GM12878 (cell line): ENCODE measurements at regions not wholly inside any gene's neighbourhood (a gene's known extent, or its start where the extent isn't known, plus 50 kb on each side); places are given as distances from the start of the nearest gene placed in this dataset.
A peak's percentile ranks its signal among the peaks of the same experiment; 100 is the strongest.

Experiments
- ATAC-seq: fragments of 200-7000 bp; cut with Tn5 transposase; 3 replicates; pipeline ENCODE4 v1.9.1; 2020; ENCODE audit warnings: mild to moderate bottlenecking, moderate library complexity
- BruUV-seq: library from RNA; stranded (reverse); fragments of 400-500 nt; replicated peaks from 2 replicates; lab custom pipeline; 2021; lab: Mats Ljungman, UMichigan
- CTCF ChIA-PET: fragments of 300-600 bp; sonication (Branson Sonifier 250); formaldehyde crosslinking; extraction: SDS; loops from one replicate; lab custom pipeline; 2021; ENCODE audit warnings: inconsistent platforms; lab: Yijun Ruan, JAX
- POLR2A ChIA-PET: fragments of 350-600 bp; formaldehyde crosslinking; extraction: SDS; loops from one replicate; lab custom pipeline; 2021; ENCODE audit warnings: inconsistent platforms; lab: Charles Lee
- RAD21 ChIA-PET: fragments of 300-600 bp; sonication (Branson Sonifier 250); formaldehyde crosslinking; loops from one replicate; lab custom pipeline; 2023; ENCODE audit warnings: antibody characterized with exemption; ENCODE audit not compliant: unreplicated experiment; lab: Charles Lee
- SMC1A ChIA-PET: fragments of 300-600 bp; sonication (Branson Sonifier 250); formaldehyde crosslinking; loops from one replicate; lab custom pipeline; 2023; ENCODE audit not compliant: unreplicated experiment, uncharacterized antibody; lab: Charles Lee
- DNase-seq: peaks from one replicate; pipeline ENCODE4 v3.0.0-alpha.2; 2011; ENCODE audit warnings: low read depth, low spot score
- FAIRE-seq: peaks from 3 replicates; lab custom pipeline; 2011; peaks lifted over from hg19 to GRCh38; lab: Jason Lieb, UNC
- H2AFZ ChIP-seq: 2 replicates; pipeline ENCODE4 v1.6.0; 2011; ENCODE audit warnings: low read depth, low read length, control low read depth; ENCODE audit not compliant: control insufficient read depth
- H3K27ac ChIP-seq: 2 replicates; pipeline ENCODE4 v1.5.1; 2011; ENCODE audit warnings: control low read depth; ENCODE audit not compliant: control insufficient read depth, insufficient read depth
- H3K27me3 ChIP-seq, 2 experiments: replicated peaks in 1 of 2; 2 replicates each; pipeline versions ENCODE4 v1.6.0 to v1.6.1; 2011; ENCODE audit warnings: low read length in 1 of 2; ENCODE audit not compliant: control insufficient read depth in 2 of 2, insufficient read depth in 2 of 2
- H3K36me3 ChIP-seq, 2 experiments: 2 replicates each; pipeline ENCODE4 v1.5.1; 2011; ENCODE audit warnings: low read length in 1 of 2; ENCODE audit not compliant: control insufficient read depth in 2 of 2, insufficient read depth in 2 of 2
- H3K4me1 ChIP-seq: 2 replicates; pipeline ENCODE4 v1.6.1; 2011; ENCODE audit warnings: mild to moderate bottlenecking, low read length, moderate library complexity, mixed read lengths; ENCODE audit not compliant: control insufficient read depth, insufficient read depth
- H3K4me2 ChIP-seq: 2 replicates; pipeline ENCODE4 v1.6.0; 2011; ENCODE audit warnings: control low read depth; ENCODE audit not compliant: control insufficient read depth, insufficient read depth
- H3K4me3 ChIP-seq: fragments of 200-600 bp; sonication (generic); 2 replicates; pipeline ENCODE4 v1.5.1; 2016
- H3K79me2 ChIP-seq: 2 replicates; pipeline ENCODE4 v1.6.0; 2011; ENCODE audit warnings: low read length; ENCODE audit not compliant: control insufficient read depth, insufficient read depth
- H3K9ac ChIP-seq: 2 replicates; pipeline ENCODE4 v1.8.0; 2011; ENCODE audit warnings: low read length, control low read depth, mixed read lengths; ENCODE audit not compliant: control insufficient read depth, insufficient read depth
- H3K9me3 ChIP-seq: replicated peaks from 3 replicates; pipeline ENCODE4 v1.5.1; 2011; ENCODE audit warnings: mild to moderate bottlenecking, low read length; ENCODE audit not compliant: control insufficient read depth, insufficient read depth
- H4K20me1 ChIP-seq: 2 replicates; pipeline ENCODE4 v1.6.0; 2011; ENCODE audit not compliant: control insufficient read depth, insufficient read depth
- BHLHE40 ChIP-seq, 2 experiments: fragments of 450-650 bp in 1 of 2; IDR thresholded peaks; 2 replicates each; pipeline ENCODE4 v1.6.1; 2011 to 2017; ENCODE audit warnings: low read depth in 2 of 2, borderline replicate concordance in 1 of 2, improper control_type of control experiment in 1 of 2, low read length in 1 of 2, mild to moderate bottlenecking in 1 of 2
- IKZF2 ChIP-seq, 2 experiments: fragments of 450-650 bp; IDR thresholded peaks; 2 replicates each; pipeline ENCODE4 v1.6.1; 2017; ENCODE audit warnings: mild to moderate bottlenecking in 2 of 2, moderate library complexity in 2 of 2
- MEF2B ChIP-seq: fragments of 450-650 bp; IDR thresholded peaks from 2 replicates; pipeline ENCODE4 v1.6.1; 2018; ENCODE audit warnings: mild to moderate bottlenecking, moderate library complexity; ENCODE audit not compliant: partially characterized antibody, poor library complexity, severe bottlenecking
- POU2F2 ChIP-seq: IDR thresholded peaks from 3 replicates; pipeline ENCODE4 v1.6.1; 2011; ENCODE audit warnings: low read depth, mild to moderate bottlenecking, low read length, borderline replicate concordance
- RUNX3 ChIP-seq: IDR thresholded peaks from 2 replicates; pipeline ENCODE4 v1.6.1; 2012; ENCODE audit warnings: low read length, inconsistent platforms
- TCF12 ChIP-seq: IDR thresholded peaks from 2 replicates; pipeline ENCODE4 v1.6.1; 2011; ENCODE audit warnings: low read depth, mild to moderate bottlenecking, low read length
- YY1 ChIP-seq: IDR thresholded peaks from 2 replicates; pipeline ENCODE4 v1.6.1; 2011; ENCODE audit warnings: low read depth, mild to moderate bottlenecking, low read length
- WGBS: methylation state at CpG from one replicate; pipeline ENCODE4 v1.1.6; 2016; ENCODE audit warnings: low lambda C conversion rate; ENCODE audit not compliant: insufficient replicate concordance, insufficient coverage; ENCODE audit errors: missing lambda C conversion rate; 5-methylcytosine and 5-hydroxymethylcytosine counted together
- in situ Hi-C: fragments of 300-500 bp; cut with MboI; formaldehyde crosslinking; loops from 9 replicates; pipeline ENCODE4 v1.14.3; 2018; ENCODE audit warnings: mixed read lengths
- intact Hi-C: fragments of 100-400 bp; cut with micrococcal nuclease; formaldehyde crosslinking; loops from one replicate; pipeline ENCODE4 v1.14.2; 2022; ENCODE audit not compliant: unreplicated experiment
- TF ChIP-seq, protein P1 (sequence below): fragments of 450-650 bp; IDR thresholded peaks from 2 replicates; pipeline ENCODE4 v1.6.1; 2017; ENCODE audit warnings: low read depth, mild to moderate bottlenecking, moderate library complexity
- TF ChIP-seq, protein P2 (sequence below): IDR thresholded peaks from 2 replicates; pipeline ENCODE4 v1.6.1; 2011; ENCODE audit warnings: low read depth, mild to moderate bottlenecking, low read length, moderate library complexity, borderline replicate concordance; ENCODE audit errors: extremely low read depth
- TF ChIP-seq, protein P3 (sequence below): fragments of 450-650 bp; IDR thresholded peaks from 2 replicates; pipeline ENCODE4 v1.6.1; 2017; ENCODE audit warnings: mild to moderate bottlenecking, moderate library complexity
- TF ChIP-seq, protein P4 (sequence below): IDR thresholded peaks from 2 replicates; pipeline ENCODE4 v1.6.1; 2012; ENCODE audit warnings: low read depth, low read length, improper control_type of control experiment
- TF ChIP-seq, protein P5 (sequence below): fragments of 450-650 bp; IDR thresholded peaks from 2 replicates; pipeline ENCODE4 v1.6.1; 2017; ENCODE audit warnings: mild to moderate bottlenecking, low read depth, inconsistent platforms; ENCODE audit not compliant: poor library complexity, severe bottlenecking

DNA sequence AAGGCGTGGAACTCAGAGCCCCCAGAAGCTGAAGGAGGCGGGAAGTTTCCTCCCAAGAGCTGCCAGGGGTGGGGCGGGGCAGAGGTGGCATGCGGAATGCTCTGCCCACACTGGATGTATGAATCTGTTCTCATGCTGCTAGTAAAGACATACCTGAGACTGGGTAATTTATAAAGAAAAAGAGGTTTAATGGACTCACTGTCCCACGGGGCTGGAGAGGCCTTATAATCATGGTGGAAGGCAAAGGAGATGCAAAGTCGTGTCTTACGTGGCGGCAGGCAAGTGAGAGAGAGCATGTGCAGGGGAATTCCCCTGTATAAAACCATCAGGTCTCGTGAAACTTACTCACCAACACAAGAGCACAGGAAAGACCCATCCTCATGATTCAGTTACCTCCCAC, 57.6 kb downstream of the SMIM38 start:
- Histone ChIP-seq H3K9ac (no peak overlapping the region), H3K79me2 (no peaks in the 10 kb centered on the region), H3K4me2 (no peak overlapping the region), H3K27me3 (no peaks in the 10 kb centered on the region; a peak in 1 of 4 replicates), H3K4me1 (peaks cover 20% of the 10 kb centered on the region), H2AFZ (no peak overlapping the region), H3K36me3 (no peaks in the 10 kb centered on the region), H3K4me3 (no peak overlapping the region), H3K27ac (no peak overlapping the region)
- ChIA-PET POLR2A (interaction anchor here (0.8 kb wide), 1 partner anchor 29 kb away, joined by 4 read pairs; no protein-coding TSS in a partner anchor), RAD21 (interaction anchor here (1.0 to 1.7 kb wide), 4 partner anchors 45 to 82 kb away, joined by 3 to 6 read pairs (median 3); no protein-coding TSS in a partner anchor), SMC1A (interaction anchor here (0.9 to 1.0 kb wide), 2 partner anchors 44 to 99 kb away, joined by 3 read pairs; no protein-coding TSS in a partner anchor), CTCF (interaction anchor here (0.9 to 1.2 kb wide), 2 partner anchors 79 to 457 kb away, joined by 3 read pairs; no protein-coding TSS in a partner anchor)
- intact Hi-C loops = loop anchor here (5.0 to 10.0 kb wide), 2 partner anchors 109 to 429 kb away; partner anchors contain the start of gene CCND1
- no TSS peak for BruUV-seq
- peak; percentile 71 for ATAC-seq
- in situ Hi-C loops = no loop called here
- WGBS = 15% methylated on average over 9 of the region's 9 CpGs
- TF ChIP-seq, protein P1, sequence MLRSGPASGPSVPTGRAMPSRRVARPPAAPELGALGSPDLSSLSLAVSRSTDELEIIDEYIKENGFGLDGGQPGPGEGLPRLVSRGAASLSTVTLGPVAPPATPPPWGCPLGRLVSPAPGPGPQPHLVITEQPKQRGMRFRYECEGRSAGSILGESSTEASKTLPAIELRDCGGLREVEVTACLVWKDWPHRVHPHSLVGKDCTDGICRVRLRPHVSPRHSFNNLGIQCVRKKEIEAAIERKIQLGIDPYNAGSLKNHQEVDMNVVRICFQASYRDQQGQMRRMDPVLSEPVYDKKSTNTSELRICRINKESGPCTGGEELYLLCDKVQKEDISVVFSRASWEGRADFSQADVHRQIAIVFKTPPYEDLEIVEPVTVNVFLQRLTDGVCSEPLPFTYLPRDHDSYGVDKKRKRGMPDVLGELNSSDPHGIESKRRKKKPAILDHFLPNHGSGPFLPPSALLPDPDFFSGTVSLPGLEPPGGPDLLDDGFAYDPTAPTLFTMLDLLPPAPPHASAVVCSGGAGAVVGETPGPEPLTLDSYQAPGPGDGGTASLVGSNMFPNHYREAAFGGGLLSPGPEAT = peak; percentile 36; the same call in 1 of the 2 replicates
- TF ChIP-seq, protein P2, sequence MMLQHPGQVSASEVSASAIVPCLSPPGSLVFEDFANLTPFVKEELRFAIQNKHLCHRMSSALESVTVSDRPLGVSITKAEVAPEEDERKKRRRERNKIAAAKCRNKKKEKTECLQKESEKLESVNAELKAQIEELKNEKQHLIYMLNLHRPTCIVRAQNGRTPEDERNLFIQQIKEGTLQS = no peak
- TF ChIP-seq IKZF2 (IDR thresholded peaks at IDR 0.05) (peak; percentile 24 to 28; a peak in 1 of 4 replicates), TCF12 (0 out of 2 replicates have a peak, but pooled peaks have one; percentile 10), YY1 (0 out of 2 replicates have a peak, but pooled peaks have one; percentile 32), POU2F2 (peak; percentile 12; the same call in 1 of the 3 replicates), BHLHE40 (IDR thresholded peaks at IDR 0.05; ENCODE audit: borderline replicate concordance in 1 of 2, low read depth in 2 of 2, low read length in 1 of 2) (peak; percentile 79 to 91), RUNX3 (0 out of 2 replicates have a peak, but pooled peaks have one; percentile 17), MEF2B (peak; percentile 10)
- TF ChIP-seq, protein P3, sequence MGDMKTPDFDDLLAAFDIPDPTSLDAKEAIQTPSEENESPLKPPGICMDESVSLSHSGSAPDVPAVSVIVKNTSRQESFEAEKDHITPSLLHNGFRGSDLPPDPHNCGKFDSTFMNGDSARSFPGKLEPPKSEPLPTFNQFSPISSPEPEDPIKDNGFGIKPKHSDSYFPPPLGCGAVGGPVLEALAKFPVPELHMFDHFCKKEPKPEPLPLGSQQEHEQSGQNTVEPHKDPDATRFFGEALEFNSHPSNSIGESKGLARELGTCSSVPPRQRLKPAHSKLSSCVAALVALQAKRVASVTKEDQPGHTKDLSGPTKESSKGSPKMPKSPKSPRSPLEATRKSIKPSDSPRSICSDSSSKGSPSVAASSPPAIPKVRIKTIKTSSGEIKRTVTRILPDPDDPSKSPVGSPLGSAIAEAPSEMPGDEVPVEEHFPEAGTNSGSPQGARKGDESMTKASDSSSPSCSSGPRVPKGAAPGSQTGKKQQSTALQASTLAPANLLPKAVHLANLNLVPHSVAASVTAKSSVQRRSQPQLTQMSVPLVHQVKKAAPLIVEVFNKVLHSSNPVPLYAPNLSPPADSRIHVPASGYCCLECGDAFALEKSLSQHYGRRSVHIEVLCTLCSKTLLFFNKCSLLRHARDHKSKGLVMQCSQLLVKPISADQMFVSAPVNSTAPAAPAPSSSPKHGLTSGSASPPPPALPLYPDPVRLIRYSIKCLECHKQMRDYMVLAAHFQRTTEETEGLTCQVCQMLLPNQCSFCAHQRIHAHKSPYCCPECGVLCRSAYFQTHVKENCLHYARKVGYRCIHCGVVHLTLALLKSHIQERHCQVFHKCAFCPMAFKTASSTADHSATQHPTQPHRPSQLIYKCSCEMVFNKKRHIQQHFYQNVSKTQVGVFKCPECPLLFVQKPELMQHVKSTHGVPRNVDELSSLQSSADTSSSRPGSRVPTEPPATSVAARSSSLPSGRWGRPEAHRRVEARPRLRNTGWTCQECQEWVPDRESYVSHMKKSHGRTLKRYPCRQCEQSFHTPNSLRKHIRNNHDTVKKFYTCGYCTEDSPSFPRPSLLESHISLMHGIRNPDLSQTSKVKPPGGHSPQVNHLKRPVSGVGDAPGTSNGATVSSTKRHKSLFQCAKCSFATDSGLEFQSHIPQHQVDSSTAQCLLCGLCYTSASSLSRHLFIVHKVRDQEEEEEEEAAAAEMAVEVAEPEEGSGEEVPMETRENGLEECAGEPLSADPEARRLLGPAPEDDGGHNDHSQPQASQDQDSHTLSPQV = no peak
- TF ChIP-seq, protein P4, sequence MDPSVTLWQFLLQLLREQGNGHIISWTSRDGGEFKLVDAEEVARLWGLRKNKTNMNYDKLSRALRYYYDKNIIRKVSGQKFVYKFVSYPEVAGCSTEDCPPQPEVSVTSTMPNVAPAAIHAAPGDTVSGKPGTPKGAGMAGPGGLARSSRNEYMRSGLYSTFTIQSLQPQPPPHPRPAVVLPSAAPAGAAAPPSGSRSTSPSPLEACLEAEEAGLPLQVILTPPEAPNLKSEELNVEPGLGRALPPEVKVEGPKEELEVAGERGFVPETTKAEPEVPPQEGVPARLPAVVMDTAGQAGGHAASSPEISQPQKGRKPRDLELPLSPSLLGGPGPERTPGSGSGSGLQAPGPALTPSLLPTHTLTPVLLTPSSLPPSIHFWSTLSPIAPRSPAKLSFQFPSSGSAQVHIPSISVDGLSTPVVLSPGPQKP = no peak
- TF ChIP-seq, protein P5, sequence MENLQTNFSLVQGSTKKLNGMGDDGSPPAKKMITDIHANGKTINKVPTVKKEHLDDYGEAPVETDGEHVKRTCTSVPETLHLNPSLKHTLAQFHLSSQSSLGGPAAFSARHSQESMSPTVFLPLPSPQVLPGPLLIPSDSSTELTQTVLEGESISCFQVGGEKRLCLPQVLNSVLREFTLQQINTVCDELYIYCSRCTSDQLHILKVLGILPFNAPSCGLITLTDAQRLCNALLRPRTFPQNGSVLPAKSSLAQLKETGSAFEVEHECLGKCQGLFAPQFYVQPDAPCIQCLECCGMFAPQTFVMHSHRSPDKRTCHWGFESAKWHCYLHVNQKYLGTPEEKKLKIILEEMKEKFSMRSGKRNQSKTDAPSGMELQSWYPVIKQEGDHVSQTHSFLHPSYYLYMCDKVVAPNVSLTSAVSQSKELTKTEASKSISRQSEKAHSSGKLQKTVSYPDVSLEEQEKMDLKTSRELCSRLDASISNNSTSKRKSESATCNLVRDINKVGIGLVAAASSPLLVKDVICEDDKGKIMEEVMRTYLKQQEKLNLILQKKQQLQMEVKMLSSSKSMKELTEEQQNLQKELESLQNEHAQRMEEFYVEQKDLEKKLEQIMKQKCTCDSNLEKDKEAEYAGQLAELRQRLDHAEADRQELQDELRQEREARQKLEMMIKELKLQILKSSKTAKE = no peak
- TF ChIP-seq, all 136 proteins: peak for 8
- H3K9me3 ChIP-seq = peaks cover 4% of the 10 kb centered on the region; the same call in 1 of the 3 replicates
- DNase-seq (peak; percentile 35), FAIRE-seq (no peak)
- H4K20me1 ChIP-seq = no peaks in the 10 kb centered on the region
